T-helper 9 cell (primary cell): ENCODE measurements at regions not wholly inside any gene's neighbourhood (a gene's known extent, or its start where the extent isn't known, plus 50 kb on each side); places are given as distances from the start of the nearest gene placed in this dataset.
A peak's percentile ranks its signal among the peaks of the same experiment; 100 is the strongest.
"Not testable (repeated sequence)": the region's sequence is repeated elsewhere in the genome, so short reads cannot be mapped to it uniquely, and the experiment has no call there.

Experiments used
- DNase-seq: peaks from one replicate; pipeline ENCODE4 v3.0.0-alpha.2; 2020

DNA sequence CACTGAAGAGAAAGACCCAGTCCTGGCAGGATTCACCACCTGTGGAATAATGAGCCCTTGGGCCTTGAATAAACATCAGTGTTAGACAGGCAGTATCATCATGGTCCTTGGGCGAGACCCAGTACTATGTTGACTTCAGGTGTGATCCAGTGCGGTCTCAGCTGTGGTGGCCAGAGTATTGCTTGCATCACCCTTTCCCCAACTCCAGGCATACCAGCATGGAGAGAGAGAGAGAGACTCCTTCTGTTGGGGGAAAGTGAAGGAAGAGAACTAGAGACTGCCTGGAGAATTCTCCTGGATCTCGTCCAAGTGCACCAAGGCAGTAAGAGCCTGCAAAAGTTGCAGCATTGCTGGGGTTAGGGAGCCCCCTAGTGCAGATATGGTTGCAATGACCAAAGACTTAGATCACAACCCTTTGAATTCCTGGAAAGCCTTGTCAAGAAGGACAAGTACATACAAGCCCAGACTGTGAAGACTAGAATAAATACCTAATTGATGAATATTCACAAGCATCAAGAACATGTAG is 61.1 kb upstream of the VAMP7 start:
- DNase-seq, result peak; percentile 7

DNA sequence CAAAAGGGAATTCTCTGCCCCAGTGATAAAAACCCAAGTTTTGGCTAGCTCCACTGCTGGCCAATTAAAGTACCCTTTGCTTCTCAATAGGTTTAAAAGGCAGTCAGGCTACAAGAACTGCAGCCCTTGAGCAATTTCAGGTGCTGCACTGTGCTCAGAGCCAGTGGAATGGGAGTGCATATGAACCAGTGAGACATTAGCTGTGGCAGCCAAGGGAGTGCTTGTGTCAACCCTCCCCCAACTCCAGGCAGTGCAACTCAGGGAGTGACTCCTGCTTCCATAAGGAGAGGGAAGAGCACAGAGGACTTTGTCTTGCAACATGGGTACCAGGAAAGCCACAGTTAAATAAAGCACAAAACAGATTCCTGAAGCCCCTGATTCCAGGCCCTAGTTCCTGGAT is 61.6 kb upstream of the VAMP7 start:
- DNase-seq, result no peak

DNA sequence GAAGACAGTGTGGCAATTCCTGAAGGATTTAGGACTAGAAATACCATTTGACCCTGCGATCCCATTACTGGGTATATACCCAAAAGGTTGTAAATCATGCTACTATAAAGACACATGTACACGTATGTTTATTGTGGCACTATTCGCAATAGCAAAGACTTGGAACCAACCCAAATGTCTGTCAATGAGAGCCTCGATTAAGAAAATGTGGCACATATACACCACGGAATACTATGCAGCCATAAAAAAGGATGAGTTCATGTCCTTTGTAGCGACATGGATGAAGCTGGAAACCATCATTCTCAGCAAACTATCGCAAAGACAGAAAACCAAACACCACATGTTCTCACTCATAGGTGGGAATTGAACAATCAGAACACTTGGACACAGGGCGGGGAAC is 66.8 kb upstream of the VAMP7 start:
- DNase-seq, result not testable (repeated sequence)

DNA sequence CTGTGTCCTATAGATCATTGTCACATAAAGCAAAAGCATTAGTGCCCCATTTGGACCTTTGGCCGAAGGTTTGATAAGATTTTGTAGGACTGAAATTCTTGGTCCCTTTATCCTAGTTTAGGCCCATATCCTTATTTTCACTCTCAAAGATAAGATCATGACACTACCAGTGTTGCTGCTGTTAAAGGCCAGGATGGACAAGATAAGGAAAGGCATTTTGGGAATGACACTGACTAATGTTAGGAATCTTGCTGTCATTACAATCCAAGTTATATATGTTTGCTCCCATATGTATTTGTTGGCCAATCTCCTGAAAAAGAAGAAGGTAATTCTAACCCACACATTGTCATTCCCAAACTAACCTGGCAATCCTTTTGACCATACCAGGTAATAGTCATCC is 101.3 kb upstream of the VAMP7 start:
- no peak for DNase-seq

DNA sequence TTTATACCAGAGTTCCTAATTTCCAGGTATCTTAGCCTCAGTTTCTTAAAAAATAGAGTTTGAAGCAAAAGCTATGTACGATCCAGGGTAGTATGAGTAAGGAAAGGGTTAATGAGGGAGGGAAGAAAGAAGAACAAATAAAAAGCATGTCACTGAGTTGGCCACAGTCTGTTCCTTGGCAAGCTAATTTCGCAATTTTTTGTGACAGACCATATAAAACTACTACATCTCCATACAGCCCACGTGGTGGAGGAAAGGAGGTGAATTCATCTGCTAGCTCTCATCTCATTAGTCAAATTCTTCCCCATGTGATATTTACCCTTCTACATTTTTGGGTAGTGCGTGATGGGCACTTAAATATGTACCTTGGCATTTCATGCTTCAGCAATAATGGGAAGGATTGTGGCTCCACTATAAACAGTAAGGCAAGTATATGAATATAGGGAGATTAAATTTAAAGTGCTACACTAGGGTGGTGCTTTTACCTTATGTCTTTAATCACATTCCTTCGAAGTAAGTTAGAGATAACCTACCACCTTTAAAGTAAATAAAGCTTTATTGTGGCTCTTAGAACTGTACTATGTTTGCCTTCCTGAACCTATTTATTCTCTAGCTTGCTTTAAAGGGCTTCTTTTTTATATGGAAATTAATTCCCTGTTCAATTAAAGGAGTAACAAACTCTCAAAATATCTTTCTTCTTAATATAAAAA is 102.1 kb upstream of the VAMP7 start:
- DNase-seq, result no peak

DNA sequence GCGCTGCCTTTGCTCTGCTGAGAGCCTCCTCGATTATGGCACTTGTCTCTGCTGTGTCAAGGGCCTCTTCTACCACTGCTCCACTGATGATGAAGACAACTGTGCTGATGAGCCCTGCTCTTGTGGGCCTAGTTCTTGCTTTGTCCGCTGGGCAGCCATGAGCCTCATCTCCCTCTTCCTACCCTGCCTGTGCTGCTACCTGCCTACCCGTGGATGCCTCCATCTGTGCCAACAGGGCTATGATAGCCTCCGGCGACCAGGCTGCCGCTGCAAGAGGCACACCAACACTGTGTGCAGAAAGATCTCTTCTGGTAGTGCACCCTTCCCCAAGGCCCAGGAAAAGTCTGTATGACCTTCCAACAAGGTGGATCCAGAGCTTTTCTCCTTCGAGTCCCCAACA is 106.8 kb upstream of the VAMP7 start:
- no peak for DNase-seq

DNA sequence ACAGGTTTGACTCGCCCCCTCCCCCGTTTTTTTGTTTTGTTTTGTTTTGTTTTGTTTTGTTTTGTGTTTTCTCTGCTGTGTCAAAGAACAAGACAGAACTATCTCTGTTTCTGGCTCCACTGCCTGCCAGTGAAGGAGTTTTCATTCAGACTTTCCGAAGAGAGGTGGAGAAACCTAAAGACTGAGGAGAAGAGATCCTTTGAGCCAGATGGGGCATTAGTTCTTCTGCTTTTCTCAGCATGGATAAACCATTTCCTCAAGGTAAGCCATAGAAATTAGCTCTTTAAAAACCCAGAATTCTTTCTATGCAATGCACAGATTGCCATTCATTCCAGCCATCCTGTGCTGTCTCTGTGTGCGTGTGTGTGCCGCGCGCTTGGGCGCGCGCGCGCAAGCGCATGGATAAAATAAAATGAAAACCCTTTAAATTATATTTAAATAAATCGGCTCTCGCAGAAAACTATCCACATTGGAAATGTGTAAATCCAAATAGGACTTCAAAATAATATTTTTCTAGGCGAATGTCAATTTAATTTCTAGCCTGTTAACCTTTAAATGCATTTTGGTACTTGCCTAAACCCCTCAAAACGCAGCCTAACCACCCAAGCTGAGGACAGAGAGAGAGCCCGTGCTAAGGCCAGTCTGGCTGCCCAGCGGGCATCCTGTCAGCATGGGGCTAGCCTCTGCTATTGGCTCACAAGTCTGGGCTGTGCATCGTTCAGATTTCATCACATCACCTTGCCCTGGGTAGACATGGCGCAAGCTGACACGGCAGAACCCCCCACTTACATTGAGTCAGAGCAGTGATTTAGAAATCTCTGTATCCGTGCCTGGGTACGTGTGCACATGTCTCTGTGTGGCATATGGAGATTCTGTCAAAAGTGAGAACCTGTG is 113.0 kb upstream of the VAMP7 start:
- no peak for DNase-seq

DNA sequence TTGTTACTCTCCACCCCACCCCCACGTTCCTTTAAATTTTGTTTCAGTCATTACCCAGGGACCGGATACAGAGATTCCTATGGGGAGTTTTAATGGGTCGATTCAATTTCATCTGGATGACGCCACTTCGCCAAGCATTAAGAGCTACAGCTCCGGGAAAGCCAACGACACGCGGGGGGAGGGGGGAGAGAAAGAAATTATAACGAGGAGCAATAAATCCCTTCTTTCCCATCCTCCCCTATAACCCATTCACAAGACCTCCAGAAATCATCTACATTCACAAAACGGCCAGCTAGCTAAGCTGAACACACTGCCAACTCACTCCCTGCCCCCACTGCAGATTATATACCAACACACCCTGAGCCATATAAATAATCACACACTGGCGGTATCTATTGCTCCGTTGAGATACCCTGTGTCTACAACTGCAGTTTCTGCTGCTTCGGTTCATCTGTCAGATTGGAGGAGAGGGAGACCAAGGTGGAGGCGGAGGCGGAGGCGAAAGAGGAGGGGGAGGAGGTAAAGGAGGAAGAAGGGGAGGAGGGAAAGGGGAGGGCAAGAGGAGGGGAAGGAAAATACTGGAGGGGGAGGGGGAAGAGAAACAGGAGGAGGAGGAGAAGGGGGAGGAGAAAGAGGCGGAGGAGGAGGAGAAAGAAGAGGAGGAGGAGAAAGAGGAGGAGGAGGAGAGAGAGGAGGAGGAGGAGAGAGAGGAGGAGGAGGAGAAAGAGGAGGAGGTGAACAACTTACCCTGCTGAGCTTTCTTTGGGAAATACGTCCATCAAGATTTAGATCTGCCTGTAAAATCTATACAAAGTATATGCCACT is 113.9 kb upstream of the VAMP7 start:
- no peak for DNase-seq

DNA sequence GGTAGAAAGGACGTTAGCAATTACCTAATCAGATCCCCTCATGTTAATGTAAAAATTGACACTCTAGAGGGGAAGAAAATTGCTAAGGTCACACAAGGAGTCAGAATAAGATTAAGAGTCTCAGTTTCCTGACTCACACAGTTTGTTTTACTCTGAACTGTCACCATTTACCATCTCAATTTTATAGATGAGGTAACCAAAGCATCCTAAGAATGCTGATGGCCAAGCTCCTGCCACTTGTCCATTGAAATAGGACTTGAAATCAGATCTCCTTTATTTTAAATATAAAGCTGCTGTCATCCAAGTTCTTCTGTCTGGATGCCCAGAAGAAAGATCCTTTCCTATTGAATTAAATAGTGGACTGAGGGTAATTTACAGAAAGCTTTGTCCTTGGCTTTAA is 114.8 kb upstream of the VAMP7 start:
- no peak for DNase-seq

DNA sequence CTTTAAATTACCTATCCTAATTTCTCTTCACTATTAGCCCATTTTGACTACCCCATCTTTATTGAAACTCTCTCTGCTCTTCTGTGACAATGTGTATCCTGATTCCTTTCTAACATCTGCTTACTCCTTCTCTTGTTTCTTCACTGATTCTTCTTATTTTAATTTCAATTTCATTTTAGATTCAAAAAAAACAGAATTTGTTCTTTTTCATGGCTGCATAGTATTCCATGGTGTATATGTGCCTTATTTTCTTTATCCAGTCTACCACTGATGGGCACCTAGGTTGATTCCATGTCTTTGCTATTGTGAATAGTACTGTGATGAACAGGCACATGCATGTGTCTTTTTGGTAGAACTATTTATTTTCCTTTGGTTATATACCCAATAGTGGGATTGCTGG is 120.0 kb upstream of the VAMP7 start:
- no peak for DNase-seq

DNA sequence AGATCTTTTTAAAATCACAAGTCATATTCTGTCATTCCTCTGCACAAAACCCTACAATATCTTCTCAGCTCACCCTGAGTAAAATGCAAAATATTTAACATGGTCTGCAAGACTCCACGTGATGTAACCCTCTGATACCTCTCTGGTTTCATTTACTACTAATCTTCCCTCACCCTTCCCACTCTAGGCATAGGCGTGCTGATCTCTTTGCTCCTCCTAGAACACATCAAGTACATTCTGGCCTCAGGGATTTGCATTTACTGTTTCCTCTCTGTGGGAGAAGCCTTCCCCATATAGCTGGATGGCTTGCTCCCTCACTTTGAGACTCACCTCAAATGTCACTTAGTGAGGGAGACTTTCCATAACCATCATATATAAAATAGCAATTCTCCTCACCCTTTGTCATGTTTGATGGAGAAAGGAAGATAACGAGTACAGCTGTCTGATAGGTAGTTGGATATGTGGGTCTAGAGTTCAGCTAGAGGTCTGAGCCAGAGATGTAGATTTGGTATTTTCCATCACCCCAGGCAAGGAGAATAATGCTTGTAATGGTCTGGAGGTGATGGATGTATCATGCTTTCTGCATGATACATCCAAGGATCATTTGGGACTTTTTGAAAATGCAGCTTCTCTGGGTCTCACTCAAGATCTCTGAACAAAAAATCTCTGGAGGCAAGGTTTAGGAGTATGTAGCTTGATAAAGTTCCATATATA is 123.9 kb upstream of the VAMP7 start:
- DNase-seq, result no peak

DNA sequence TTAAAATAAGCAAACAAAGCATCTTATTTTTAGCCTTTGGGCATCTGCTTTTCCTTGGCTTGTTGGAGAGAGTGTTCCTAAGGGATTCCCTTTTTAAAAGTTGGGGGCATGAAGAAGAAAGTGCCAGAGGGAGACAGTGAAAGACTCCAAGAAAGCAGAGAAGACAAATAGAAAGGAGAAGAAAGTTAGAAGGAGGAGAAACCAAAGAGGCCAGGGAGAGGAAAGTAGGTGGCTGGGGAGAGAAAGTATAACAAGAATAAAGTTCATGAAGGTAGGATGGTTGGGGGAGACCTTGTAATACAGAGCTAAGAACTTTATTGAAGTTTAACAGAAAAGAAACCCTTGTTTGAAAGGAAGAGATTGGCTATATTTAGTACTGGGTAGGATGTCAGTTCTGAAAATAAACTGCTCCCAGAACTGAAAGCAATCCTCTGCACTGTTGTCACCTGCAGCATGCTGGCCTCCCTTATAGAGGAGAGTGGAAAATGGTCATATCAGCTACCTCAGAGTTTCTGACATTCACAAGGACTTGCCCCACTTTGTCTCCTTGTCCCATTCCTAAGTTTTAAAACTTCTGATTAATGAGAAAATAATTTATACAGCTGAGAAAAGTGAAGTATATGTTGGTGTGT is 125.3 kb upstream of the VAMP7 start:
- no peak for DNase-seq

DNA sequence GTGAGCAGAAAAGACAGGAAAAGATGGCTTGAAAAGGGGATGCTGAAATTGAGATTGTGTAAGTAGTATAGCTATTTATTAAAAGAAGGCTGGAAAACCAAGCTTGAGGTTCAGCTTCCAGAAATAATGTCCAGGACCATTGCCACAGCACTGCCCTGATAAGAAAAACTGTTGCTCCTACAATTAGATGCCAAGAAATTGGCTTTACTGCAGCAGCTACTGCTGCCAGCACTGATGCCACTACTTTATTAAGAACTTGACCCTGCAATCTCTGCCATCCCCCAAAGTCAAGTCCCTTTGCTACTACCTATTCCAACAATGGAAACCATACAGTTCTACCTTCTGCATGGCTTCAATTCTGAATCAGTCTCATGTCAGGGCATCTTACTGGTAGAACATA is 130.0 kb upstream of the VAMP7 start:
- DNase-seq, result no peak

DNA sequence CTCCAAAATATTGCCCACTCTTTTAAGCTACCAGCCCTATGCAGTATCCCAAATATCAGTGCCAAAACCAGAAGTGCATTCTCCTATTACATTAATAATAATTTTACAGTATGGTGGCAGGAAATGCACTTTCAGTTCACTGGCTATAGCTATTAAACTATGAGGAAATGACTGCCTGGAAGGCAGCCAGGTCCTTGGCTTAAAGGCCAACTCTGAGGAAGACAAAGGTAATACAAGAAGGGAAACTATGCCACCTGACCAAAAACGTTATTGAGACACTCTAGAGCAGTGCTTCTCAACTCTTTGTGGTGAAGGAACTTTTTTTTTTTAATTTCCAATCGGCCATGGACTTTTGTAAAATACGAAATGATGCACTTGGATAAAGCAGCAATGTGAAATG is 133.6 kb upstream of the VAMP7 start:
- no peak for DNase-seq

DNA sequence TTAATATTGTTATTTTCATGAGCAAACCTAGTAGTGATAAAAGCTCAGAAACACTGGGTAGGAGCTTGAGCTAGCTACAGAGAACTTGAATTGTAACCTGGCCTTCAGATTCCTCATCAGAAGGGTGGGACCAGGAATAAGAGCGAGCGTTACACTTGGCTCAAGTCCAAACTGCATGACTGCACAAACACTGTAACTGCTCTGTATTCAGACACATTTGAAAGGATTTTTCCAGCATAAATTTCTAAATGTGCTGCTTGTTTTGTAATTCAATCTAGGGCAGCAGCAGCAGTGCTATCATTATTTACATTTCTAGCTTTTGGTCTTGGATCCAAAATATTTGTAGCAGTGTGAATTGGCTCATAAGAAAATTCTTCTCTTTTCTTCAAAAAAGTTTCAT is 133.0 kb upstream of the TMLHE start:
- no peak for DNase-seq

DNA sequence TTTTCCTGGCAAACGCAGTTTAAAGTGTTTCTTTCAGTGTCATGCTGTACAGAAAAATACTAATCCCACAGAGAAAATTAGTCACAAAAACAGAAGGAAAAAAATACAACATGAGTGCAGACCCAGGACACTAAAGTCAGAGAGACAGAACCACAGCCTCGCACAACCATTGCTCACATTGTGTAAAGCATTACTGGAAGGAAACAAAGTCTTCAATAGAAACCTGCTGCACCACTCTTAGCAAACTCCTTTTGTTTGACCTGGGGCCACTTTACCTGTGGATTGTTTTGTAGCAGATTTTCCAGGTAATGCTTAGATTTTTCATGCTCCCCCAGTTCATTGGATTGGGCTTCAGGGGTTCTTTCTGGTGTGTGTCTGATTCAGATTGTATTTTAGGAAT is 131.8 kb upstream of the TMLHE start:
- no peak for DNase-seq

DNA sequence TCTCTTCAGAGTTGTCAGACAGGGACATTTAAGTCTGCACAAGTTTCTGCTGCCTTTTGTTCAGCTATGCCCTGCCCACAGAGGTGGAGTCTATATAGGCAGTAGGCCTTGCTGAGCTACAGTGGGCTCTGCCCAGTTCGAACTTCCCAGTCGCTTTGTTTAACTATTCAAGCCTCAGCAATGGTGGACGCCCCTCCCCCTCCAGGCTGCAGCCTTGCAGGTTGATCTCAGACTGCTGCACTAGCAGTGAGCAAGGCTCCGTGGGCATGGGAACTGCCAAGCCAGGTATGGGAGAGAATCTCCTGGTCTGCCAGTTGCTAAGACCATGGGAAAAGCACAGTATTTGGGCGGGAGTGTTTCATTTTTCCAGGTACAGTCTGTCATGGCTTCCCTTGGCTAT is 115.6 kb upstream of the TMLHE start:
- not testable (repeated sequence) for DNase-seq

DNA sequence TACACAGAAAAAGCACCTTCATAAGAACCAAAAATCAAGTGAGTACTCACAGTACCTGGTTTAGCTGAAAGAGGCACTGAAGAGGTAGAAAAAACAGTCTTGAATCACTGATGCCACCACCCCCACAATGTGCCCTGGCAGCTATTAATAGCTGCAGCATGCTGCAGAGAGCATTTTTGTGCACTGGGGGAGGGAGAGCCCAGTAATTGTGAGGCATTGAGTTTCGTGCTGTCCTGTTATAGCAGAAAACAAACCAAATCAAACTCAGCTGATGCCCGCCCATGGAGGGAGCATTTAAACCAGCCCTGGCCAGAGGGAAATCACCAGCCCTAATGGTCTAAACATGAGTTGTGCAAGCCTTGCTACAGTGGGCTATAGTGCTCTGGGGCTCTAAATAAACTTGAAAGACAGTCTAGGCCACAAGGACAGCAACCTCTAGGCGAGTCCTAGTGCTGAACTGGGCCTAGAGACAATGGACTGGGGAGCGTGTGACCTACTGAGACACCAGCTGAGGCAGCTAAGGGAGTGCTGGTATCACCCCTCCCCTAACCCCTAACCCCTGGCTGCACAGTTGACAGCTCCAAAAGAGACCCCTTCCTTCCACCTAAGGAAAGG is 106.3 kb upstream of the TMLHE start:
- DNase-seq, result no peak

DNA sequence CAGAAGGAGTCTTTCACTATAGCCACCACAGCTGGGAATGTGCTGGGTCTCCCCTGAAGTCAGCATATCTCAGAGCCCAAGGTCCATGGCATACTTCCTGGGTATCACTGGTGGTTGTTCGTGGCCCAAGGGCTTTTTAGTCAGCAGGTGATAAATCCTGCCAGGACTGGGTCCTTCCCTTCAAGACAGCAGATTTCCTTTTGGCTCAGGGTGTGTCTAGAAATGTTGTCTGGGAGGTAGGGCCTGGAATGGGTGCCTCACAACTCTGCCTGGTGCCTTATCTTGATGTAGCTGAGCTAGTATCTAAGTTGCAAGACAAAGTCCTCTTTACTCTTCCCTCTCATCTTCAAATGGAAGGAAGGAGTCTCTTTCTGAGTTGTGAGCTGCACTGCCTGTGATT is 102.4 kb upstream of the TMLHE start:
- no peak for DNase-seq

DNA sequence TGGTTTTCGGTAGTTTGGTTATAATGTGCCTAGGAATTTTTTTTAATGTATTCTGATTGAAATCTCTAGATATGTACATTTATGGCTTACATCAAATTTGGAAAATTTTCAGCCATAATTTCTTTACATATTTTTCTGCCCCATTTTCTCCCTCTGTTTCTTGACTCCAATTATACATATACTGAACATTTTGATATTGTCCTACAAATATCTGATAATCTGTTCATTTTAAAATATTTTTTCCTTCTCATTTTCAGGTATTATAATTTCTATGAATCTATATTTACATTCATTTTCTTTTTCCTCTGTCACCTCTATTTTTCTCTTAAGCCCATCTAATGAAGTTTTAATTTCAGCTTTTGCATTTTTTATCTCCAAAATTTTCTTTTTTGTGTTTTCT is 82.7 kb upstream of the TMLHE start:
- no peak for DNase-seq

DNA sequence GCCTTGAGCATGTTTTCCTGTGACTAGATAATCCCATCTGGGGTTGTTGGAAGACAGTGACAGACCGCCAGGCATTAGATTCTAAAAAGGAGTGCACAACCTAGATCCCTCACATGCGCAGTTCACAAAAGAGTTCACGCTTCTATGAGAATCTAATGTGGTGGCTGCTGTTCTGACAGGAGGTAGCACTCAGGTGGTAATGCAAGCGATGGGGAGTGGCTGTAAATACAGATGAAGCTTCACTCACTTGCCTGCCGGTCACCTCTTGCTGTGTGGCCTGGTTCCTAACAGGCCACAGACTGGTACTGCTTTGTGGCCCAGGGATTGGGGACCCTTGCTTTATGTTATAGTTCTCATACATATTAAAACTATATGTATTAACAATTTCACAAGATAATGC is 81.9 kb upstream of the TMLHE start:
- DNase-seq, result no peak

DNA sequence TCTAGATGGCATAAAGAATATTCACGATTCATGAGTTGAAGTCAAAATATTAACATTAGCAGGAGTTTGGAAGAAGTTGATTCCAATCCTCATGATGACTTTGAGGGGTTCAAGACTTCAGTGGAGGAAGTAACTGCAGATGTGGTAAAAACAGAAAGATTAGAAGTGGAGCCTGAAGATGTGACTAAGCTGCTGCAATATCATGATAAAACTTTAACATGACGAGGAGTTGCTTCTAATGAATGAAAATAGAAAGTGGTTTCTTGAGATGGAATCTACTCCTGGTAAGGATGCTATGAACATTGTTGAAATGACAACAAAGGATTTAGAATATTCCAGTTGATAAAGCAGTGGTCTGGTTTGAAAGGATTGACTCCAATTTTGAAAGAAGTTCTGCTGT is 70.1 kb upstream of the TMLHE start:
- no peak for DNase-seq
